Loucy (cell line): ENCODE measurements at regions not wholly inside any gene's neighbourhood (a gene's known extent, or its start where the extent isn't known, plus 50 kb on each side); places are given as distances from the start of the nearest gene placed in this dataset.

Experiments used
- EZH2phosphoT487 ChIP-seq: fragments of 200-600 bp; IDR thresholded peaks from 2 replicates; pipeline ENCODE4 v1.6.1; 2018; ENCODE audit warnings: antibody characterized with exemption, mild to moderate bottlenecking, moderate library complexity, borderline replicate concordance
- TF ChIP-seq, protein P1 (sequence below): fragments of 200-600 bp; sonication (generic); conservative IDR thresholded peaks from 2 replicates; pipeline ENCODE4 v1.5.1; 2014; ENCODE audit warnings: mild to moderate bottlenecking, antibody characterized with exemption, low read length

DNA sequence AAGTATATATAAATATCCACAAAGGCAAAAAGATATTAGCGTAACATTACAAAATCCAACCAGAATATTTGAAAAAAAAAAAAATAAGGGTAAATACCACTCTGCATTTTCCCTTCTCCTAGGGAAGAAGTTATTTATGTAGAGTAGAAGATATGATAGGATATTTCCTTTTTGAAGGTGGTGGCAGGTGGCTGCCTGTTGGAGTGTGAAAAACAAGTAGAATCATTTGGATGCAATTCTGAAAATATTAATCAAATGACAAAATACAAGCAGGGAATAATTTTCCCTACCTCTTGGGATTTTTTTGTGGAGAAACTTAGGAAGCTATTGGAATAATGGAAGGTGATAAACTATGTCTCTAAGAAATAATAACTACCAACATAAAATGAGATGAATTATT lies 62.5 kb upstream of the OGFRL1 start:
- TF ChIP-seq, protein P1, sequence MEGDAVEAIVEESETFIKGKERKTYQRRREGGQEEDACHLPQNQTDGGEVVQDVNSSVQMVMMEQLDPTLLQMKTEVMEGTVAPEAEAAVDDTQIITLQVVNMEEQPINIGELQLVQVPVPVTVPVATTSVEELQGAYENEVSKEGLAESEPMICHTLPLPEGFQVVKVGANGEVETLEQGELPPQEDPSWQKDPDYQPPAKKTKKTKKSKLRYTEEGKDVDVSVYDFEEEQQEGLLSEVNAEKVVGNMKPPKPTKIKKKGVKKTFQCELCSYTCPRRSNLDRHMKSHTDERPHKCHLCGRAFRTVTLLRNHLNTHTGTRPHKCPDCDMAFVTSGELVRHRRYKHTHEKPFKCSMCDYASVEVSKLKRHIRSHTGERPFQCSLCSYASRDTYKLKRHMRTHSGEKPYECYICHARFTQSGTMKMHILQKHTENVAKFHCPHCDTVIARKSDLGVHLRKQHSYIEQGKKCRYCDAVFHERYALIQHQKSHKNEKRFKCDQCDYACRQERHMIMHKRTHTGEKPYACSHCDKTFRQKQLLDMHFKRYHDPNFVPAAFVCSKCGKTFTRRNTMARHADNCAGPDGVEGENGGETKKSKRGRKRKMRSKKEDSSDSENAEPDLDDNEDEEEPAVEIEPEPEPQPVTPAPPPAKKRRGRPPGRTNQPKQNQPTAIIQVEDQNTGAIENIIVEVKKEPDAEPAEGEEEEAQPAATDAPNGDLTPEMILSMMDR: no peak
- no peak for TF ChIP-seq EZH2phosphoT487
